Caco-2 (cell line): ENCODE measurements at regions not wholly inside any gene's neighbourhood (a gene's known extent, or its start where the extent isn't known, plus 50 kb on each side); places are given as distances from the start of the nearest gene placed in this dataset.

Source experiments
- BruUV-seq: library from RNA; stranded (reverse); fragments of 400-500 nt; replicated peaks from 2 replicates; lab custom pipeline; 2021; lab: Mats Ljungman, UMichigan
- CTCF ChIA-PET: fragments of 300-600 bp; sonication (Branson Sonifier 250); formaldehyde crosslinking; loops from one replicate; lab custom pipeline; 2022; ENCODE audit warnings: antibody characterized with exemption; lab: Charles Lee
- POLR2A ChIA-PET: fragments of 300-600 bp; sonication (Branson Sonifier 250); formaldehyde crosslinking; loops from one replicate; lab custom pipeline; 2022; ENCODE audit warnings: antibody characterized with exemption; lab: Charles Lee
- DNase-seq, 2 experiments: peaks; one replicate each; pipeline versions ENCODE4 v3.0.0 to v3.0.0-alpha.2; 2020 to 2022
- H3K27me3 ChIP-seq: replicated peaks from 2 replicates; pipeline ENCODE4 v1.6.0; 2011; ENCODE audit warnings: low read length; ENCODE audit not compliant: control insufficient read depth, insufficient read depth
- H3K36me3 ChIP-seq: 2 replicates; pipeline ENCODE4 v1.5.1; 2011; ENCODE audit warnings: low read length; ENCODE audit not compliant: control insufficient read depth, insufficient read depth
- H3K4me1 ChIP-seq: fragments of 250-450 bp; sonication (Bioruptor Pico); 2 replicates; pipeline ENCODE4 v1.5.1; 2020; ENCODE audit warnings: mild to moderate bottlenecking
- H3K4me3 ChIP-seq: 2 replicates; pipeline ENCODE4 v1.5.1; 2011; ENCODE audit warnings: low read depth, mild to moderate bottlenecking, control low read depth, low read length
- H3K9me3 ChIP-seq: fragments of 250-450 bp; sonication (Bioruptor Pico); 2 replicates; pipeline ENCODE4 v1.5.1; 2020; ENCODE audit warnings: mild to moderate bottlenecking, moderate library complexity
- H3K27ac Mint-ChIP-seq: one replicate; pipeline ENCODE4 v1.8.0; 2022; ENCODE audit warnings: mixed read lengths; ENCODE audit not compliant: unreplicated experiment
- H3K27me3 Mint-ChIP-seq: one replicate; pipeline ENCODE4 v1.8.0; 2022; ENCODE audit warnings: mixed read lengths; ENCODE audit not compliant: insufficient read depth, unreplicated experiment
- H3K36me3 Mint-ChIP-seq: one replicate; pipeline ENCODE4 v1.8.0; 2022; ENCODE audit warnings: mild to moderate bottlenecking, mixed read lengths; ENCODE audit not compliant: insufficient read depth, unreplicated experiment
- H3K4me1 Mint-ChIP-seq: one replicate; pipeline ENCODE4 v1.8.0; 2022; ENCODE audit warnings: low read depth, mixed read lengths; ENCODE audit not compliant: unreplicated experiment
- H3K4me3 Mint-ChIP-seq: one replicate; pipeline ENCODE4 v1.8.0; 2022; ENCODE audit warnings: mild to moderate bottlenecking, moderate library complexity, mixed read lengths; ENCODE audit not compliant: unreplicated experiment
- H3K9me3 Mint-ChIP-seq: one replicate; pipeline ENCODE4 v1.8.0; 2022; ENCODE audit warnings: mixed read lengths; ENCODE audit not compliant: unreplicated experiment
- CTCF ChIP-seq, 2 experiments: fragments of 200-600 bp in 1 of 2; IDR thresholded peaks; 1 replicate in 1 of 2; 2 replicates in 1 of 2; pipeline versions ENCODE4 v1.5.1 to v1.8.0; 2011 to 2022; ENCODE audit warnings: antibody characterized with exemption in 1 of 2, control low read depth in 1 of 2, inconsistent platforms in 1 of 2, low read depth in 1 of 2, low read length in 1 of 2, mild to moderate bottlenecking in 1 of 2, moderate library complexity in 1 of 2; ENCODE audit not compliant: insufficient read depth in 1 of 2, severe bottlenecking in 1 of 2, unreplicated experiment in 1 of 2
- intact Hi-C: fragments of 100-400 bp; cut with micrococcal nuclease; formaldehyde crosslinking; loops from one replicate; pipeline ENCODE4 v1.10.0; 2022; ENCODE audit not compliant: unreplicated experiment

GRCh38 chr6:23034926-23035325 lies 465.6 kb downstream of the HDGFL1 start:
- no peak for TF ChIP-seq CTCF (IDR thresholded peaks at IDR 0.05; ENCODE audit: insufficient read depth in 1 of 2, low read depth in 1 of 2, low read length in 1 of 2, severe bottlenecking in 1 of 2, unreplicated experiment in 1 of 2)
- H3K27ac Mint-ChIP-seq, result no peak overlapping the region
- intact Hi-C loops, result no loop called here
- H3K4me1 Mint-ChIP-seq, result no peaks in the 10 kb centered on the region
- DNase-seq, result no peak
- no peak overlapping the region for H3K4me3 Mint-ChIP-seq
- H3K36me3 ChIP-seq, result no peaks in the 10 kb centered on the region
- no peaks in the 10 kb centered on the region for H3K27me3 Mint-ChIP-seq
- no peaks in the 10 kb centered on the region for H3K9me3 Mint-ChIP-seq
- CTCF ChIA-PET, result no interaction called here
- no peaks in the 10 kb centered on the region for H3K36me3 Mint-ChIP-seq
- H3K9me3 ChIP-seq, result no peaks in the 10 kb centered on the region
- POLR2A ChIA-PET, result no interaction called here
- no TSS peak for BruUV-seq
- no peaks in the 10 kb centered on the region for H3K4me1 ChIP-seq
- no peak overlapping the region for H3K4me3 ChIP-seq
- no peaks in the 10 kb centered on the region for H3K27me3 ChIP-seq

- Histone ChIP-seq H3K4me3 (no peak overlapping the region), H3K27me3 (no peaks in the 10 kb centered on the region), H3K9me3 (no peaks in the 10 kb centered on the region), H3K4me1 (no peaks in the 10 kb centered on the region), H3K36me3 (no peaks in the 10 kb centered on the region)
- POLR2A ChIA-PET, result no interaction called here
- intact Hi-C loops, result no loop called here
- CTCF ChIA-PET, result no interaction called here
- H3K36me3 Mint-ChIP-seq, result no peaks in the 10 kb centered on the region
- no peaks in the 10 kb centered on the region for H3K9me3 Mint-ChIP-seq
- DNase-seq, result no peak
- H3K27me3 Mint-ChIP-seq, result no peaks in the 10 kb centered on the region
- BruUV-seq, result no TSS peak
- TF ChIP-seq CTCF (IDR thresholded peaks at IDR 0.05; ENCODE audit: insufficient read depth in 1 of 2, low read depth in 1 of 2, low read length in 1 of 2, severe bottlenecking in 1 of 2, unreplicated experiment in 1 of 2), result no peak
- no peak overlapping the region for H3K4me3 Mint-ChIP-seq
- H3K4me1 Mint-ChIP-seq, result no peaks in the 10 kb centered on the region
- H3K27ac Mint-ChIP-seq, result no peak overlapping the region
Measured at GRCh38 chr6:23036406-23036983, 467.1 kb downstream of the HDGFL1 start.

GRCh38 chr6:23040899-23041298 lies 471.5 kb downstream of the HDGFL1 start:
- Mint-ChIP-seq H3K4me3 (no peak overlapping the region), H3K36me3 (no peaks in the 10 kb centered on the region), H3K9me3 (peaks cover 10% of the 10 kb centered on the region), H3K4me1 (no peaks in the 10 kb centered on the region), H3K27ac (no peak overlapping the region), H3K27me3 (no peaks in the 10 kb centered on the region)
- POLR2A ChIA-PET, result no interaction called here
- intact Hi-C loops, result no loop called here
- DNase-seq, result no peak
- Histone ChIP-seq H3K4me3 (no peak overlapping the region), H3K9me3 (no peaks in the 10 kb centered on the region), H3K27me3 (no peaks in the 10 kb centered on the region), H3K36me3 (no peaks in the 10 kb centered on the region), H3K4me1 (no peaks in the 10 kb centered on the region)
- no TSS peak for BruUV-seq
- TF ChIP-seq CTCF (IDR thresholded peaks at IDR 0.05; ENCODE audit: insufficient read depth in 1 of 2, low read depth in 1 of 2, low read length in 1 of 2, severe bottlenecking in 1 of 2, unreplicated experiment in 1 of 2), result no peak
- CTCF ChIA-PET, result no interaction called here
